Spleen (tissue), 7 donors: ENCODE measurements at regions not wholly inside any gene's neighbourhood (a gene's known extent, or its start where the extent isn't known, plus 50 kb on each side); places are given as distances from the start of the nearest gene placed in this dataset.

Experiments
- CTCF ChIP-seq, 11 experiments: fragments of 200-600 bp in 7 of 11; fragments of 450-650 bp in 4 of 11; sonication (generic) in 4 of 11; IDR thresholded peaks in 8 of 11; conservative IDR thresholded peaks in 3 of 11; 1 replicate in 7 of 11; 2 replicates in 4 of 11; pipeline versions ENCODE4 v1.4.0 to v1.8.0; 2016 to 2021; ENCODE audit warnings: antibody characterized with exemption in 11 of 11, inconsistent platforms in 4 of 11, mild to moderate bottlenecking in 1 of 11
- POLR2A ChIP-seq, 3 donors: fragments of 450-650 bp; IDR thresholded peaks; one replicate each; pipeline ENCODE4 v1.5.1; 2017; ENCODE audit warnings: antibody characterized with exemption in 3 of 3, mild to moderate bottlenecking in 1 of 3
- POLR2AphosphoS5 ChIP-seq, 3 donors: sonication (generic); formaldehyde crosslinking; IDR thresholded peaks; one replicate each; pipeline ENCODE4 v1.5.1; 2017; ENCODE audit warnings: antibody characterized with exemption in 3 of 3
- donor health status: DM: no; HTN: no; CAD: no; lungs with moderate emphysema.
- donor health status: DM: no; HTN: no; CAD: no.
- donor health status: DM: no; HTN: no; CAD: no.

- TF ChIP-seq CTCF (IDR thresholded peaks at IDR 0.05 in 8 of 11, conservative IDR thresholded peaks at IDR 0.05 in 3 of 11) (no peak), POLR2A (IDR thresholded peaks at IDR 0.05) (no peak), POLR2AphosphoS5 (IDR thresholded peaks at IDR 0.05) (no peak)
These were observed 417.6 kb upstream of the PCDH20 start for GRCh38 chr13:61833228-61833627.
